Activated CD4-positive, alpha-beta T cell treated with anti-CD3 and anti-CD28 coated beads for 36 hours (primary cell): ENCODE measurements at regions not wholly inside any gene's neighbourhood (a gene's known extent, or its start where the extent isn't known, plus 50 kb on each side); places are given as distances from the start of the nearest gene placed in this dataset.
"Not testable (repeated sequence)": the region's sequence is repeated elsewhere in the genome, so short reads cannot be mapped to it uniquely, and the experiment has no call there.

Experiments used
- ATAC-seq: fragments of 200-7000 bp; cut with Tn5 transposase; one replicate; pipeline ENCODE4 v1.10.0; 2021; ENCODE audit warnings: mild to moderate bottlenecking, moderate library complexity
- CTCF ChIA-PET: fragments of 350-600 bp; sonication (Branson Sonifier 250); formaldehyde crosslinking; loops from one replicate; lab custom pipeline; 2021; ENCODE audit warnings: antibody characterized with exemption; lab: Charles Lee
- POLR2A ChIA-PET: fragments of 350-600 bp; sonication (Branson Sonifier 250); formaldehyde crosslinking; loops from one replicate; lab custom pipeline; 2021; ENCODE audit warnings: antibody characterized with exemption, inconsistent platforms; lab: Charles Lee
- DNase-seq: peaks from one replicate; pipeline ENCODE4 v3.0.0-alpha.2; 2020
- H3K27ac Mint-ChIP-seq: one replicate; pipeline ENCODE4 v1.8.0; 2021; ENCODE audit warnings: mixed read lengths
- H3K27me3 Mint-ChIP-seq: one replicate; pipeline ENCODE4 v1.8.0; 2021; ENCODE audit warnings: mixed read lengths
- H3K36me3 Mint-ChIP-seq: one replicate; pipeline ENCODE4 v1.8.0; 2021; ENCODE audit warnings: low read depth, mixed read lengths
- H3K4me1 Mint-ChIP-seq: one replicate; pipeline ENCODE4 v1.8.0; 2021; ENCODE audit warnings: mixed read lengths
- H3K4me3 Mint-ChIP-seq: one replicate; pipeline ENCODE4 v1.8.0; 2021; ENCODE audit warnings: mild to moderate bottlenecking, moderate library complexity, mixed read lengths
- H3K9me3 Mint-ChIP-seq: one replicate; pipeline ENCODE4 v1.8.0; 2021; ENCODE audit warnings: low read depth, mixed read lengths
- intact Hi-C, 2 experiments: fragments of 100-400 bp; cut with DNase I in 1 of 2; cut with micrococcal nuclease in 1 of 2; formaldehyde crosslinking; loops; one replicate each; pipeline versions ENCODE4 v1.14.2 to v1.15.1; 2022 to 2024; cut with DNase I, micrococcal nuclease

GRCh38 chr11:24274214-24274781 is 222.6 kb upstream of the LUZP2 start:
- DNase-seq, H3K36me3 Mint-ChIP-seq, H3K27ac Mint-ChIP-seq, H3K4me1 Mint-ChIP-seq, intact Hi-C loops, H3K4me3 Mint-ChIP-seq, POLR2A ChIA-PET, ATAC-seq, CTCF ChIA-PET, H3K9me3 Mint-ChIP-seq, H3K27me3 Mint-ChIP-seq: not testable (repeated sequence)

- no peak overlapping the region for H3K4me3 Mint-ChIP-seq
- ChIA-PET CTCF (no interaction called here), POLR2A (no interaction called here)
- DNase-seq: no peak
- intact Hi-C loops: no loop called here
- no peaks in the 10 kb centered on the region for H3K4me1 Mint-ChIP-seq
- H3K27ac Mint-ChIP-seq: no peak overlapping the region
- peaks cover 20% of the 10 kb centered on the region for H3K9me3 Mint-ChIP-seq
- no peaks in the 10 kb centered on the region for H3K36me3 Mint-ChIP-seq
- no peaks in the 10 kb centered on the region for H3K27me3 Mint-ChIP-seq
- ATAC-seq: no peak
Measured at GRCh38 chr11:24286238-24286637, 210.6 kb upstream of the LUZP2 start.

DNA sequence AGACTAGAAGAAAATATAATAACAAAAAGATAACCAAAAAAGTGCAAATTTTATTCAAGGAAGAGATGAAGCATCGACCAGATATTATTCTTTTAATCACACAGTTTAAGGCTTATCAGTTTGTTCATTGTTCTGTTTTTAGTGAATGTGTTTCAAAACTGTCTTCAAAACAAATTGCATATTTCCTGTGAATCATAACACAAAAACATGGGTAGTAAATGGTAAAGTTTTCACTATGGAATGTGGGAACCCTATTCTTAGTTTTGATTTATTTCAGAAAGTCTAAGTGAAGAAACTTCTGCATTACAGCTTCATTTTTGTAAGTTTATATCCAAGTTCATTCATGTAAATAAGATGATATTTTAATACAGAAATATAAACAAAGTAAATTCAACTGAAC is 207.6 kb upstream of the LUZP2 start:
- ATAC-seq (no peak), DNase-seq (no peak)
- ChIA-PET CTCF (no interaction called here), POLR2A (no interaction called here)
- intact Hi-C loops: no loop called here
- Mint-ChIP-seq H3K9me3 (peaks cover 19% of the 10 kb centered on the region), H3K27me3 (no peaks in the 10 kb centered on the region), H3K36me3 (no peaks in the 10 kb centered on the region), H3K27ac (no peak overlapping the region), H3K4me3 (no peak overlapping the region), H3K4me1 (no peaks in the 10 kb centered on the region)

GRCh38 chr11:24293964-24294363 is 202.9 kb upstream of the LUZP2 start:
- intact Hi-C loops: no loop called here
- Mint-ChIP-seq H3K4me3 (no peak overlapping the region), H3K27ac (no peak overlapping the region), H3K27me3 (no peaks in the 10 kb centered on the region), H3K4me1 (no peaks in the 10 kb centered on the region), H3K36me3 (no peaks in the 10 kb centered on the region), H3K9me3 (peaks cover 9% of the 10 kb centered on the region)
- DNase-seq (no peak), ATAC-seq (no peak)
- CTCF ChIA-PET: interaction anchor here (0.6 kb wide), 1 partner anchor 82 kb away, joined by 3 read pairs; no protein-coding TSS in a partner anchor
- POLR2A ChIA-PET: no interaction called here

GRCh38 chr11:24295360-24295759 is 201.5 kb upstream of the LUZP2 start:
- peaks cover 7% of the 10 kb centered on the region for H3K9me3 Mint-ChIP-seq
- DNase-seq: no peak
- H3K36me3 Mint-ChIP-seq: no peaks in the 10 kb centered on the region
- H3K27me3 Mint-ChIP-seq: no peaks in the 10 kb centered on the region
- no peak overlapping the region for H3K4me3 Mint-ChIP-seq
- intact Hi-C loops: no loop called here
- ATAC-seq: no peak
- ChIA-PET POLR2A (no interaction called here), CTCF (no interaction called here)
- H3K4me1 Mint-ChIP-seq: no peaks in the 10 kb centered on the region
- no peak overlapping the region for H3K27ac Mint-ChIP-seq

GRCh38 chr11:24297461-24297860 is 199.4 kb upstream of the LUZP2 start:
- CTCF ChIA-PET: no interaction called here
- Mint-ChIP-seq H3K36me3 (no peaks in the 10 kb centered on the region), H3K27me3 (no peaks in the 10 kb centered on the region), H3K4me1 (no peaks in the 10 kb centered on the region), H3K9me3 (peaks cover 3% of the 10 kb centered on the region), H3K27ac (no peak overlapping the region), H3K4me3 (no peak overlapping the region)
- DNase-seq (no peak), ATAC-seq (no peak)
- intact Hi-C loops: no loop called here
- POLR2A ChIA-PET: no interaction called here

GRCh38 chr11:24298146-24298545 is 198.7 kb upstream of the LUZP2 start:
- ChIA-PET CTCF (no interaction called here), POLR2A (no interaction called here)
- no peaks in the 10 kb centered on the region for H3K4me1 Mint-ChIP-seq
- H3K27me3 Mint-ChIP-seq: no peaks in the 10 kb centered on the region
- no peaks in the 10 kb centered on the region for H3K36me3 Mint-ChIP-seq
- intact Hi-C loops: no loop called here
- DNase-seq (no peak), ATAC-seq (no peak)
- no peak overlapping the region for H3K27ac Mint-ChIP-seq
- H3K9me3 Mint-ChIP-seq: peaks cover 3% of the 10 kb centered on the region
- H3K4me3 Mint-ChIP-seq: no peak overlapping the region

DNA sequence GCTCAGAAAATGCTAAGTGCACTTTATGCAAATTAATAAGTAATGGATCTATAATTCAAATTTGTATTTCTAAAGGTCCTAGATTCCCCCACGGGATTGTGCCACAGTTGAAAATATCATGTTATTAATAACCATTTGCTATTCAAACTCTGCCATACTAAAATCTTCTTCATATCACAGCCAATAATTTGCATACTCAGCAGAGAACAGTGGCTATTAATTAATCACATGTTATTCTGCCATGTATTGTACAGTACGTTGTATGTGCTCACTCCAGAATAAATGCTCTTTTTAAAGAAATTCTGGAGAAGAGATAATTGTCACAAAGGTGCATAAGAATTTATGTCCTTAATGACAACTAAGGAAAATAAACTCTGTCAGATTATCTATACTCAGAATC is 184.9 kb upstream of the LUZP2 start:
- ATAC-seq (no peak), DNase-seq (no peak)
- ChIA-PET CTCF (no interaction called here), POLR2A (no interaction called here)
- Mint-ChIP-seq H3K9me3 (peaks cover 20% of the 10 kb centered on the region), H3K4me3 (no peak overlapping the region), H3K36me3 (no peaks in the 10 kb centered on the region), H3K27ac (no peak overlapping the region), H3K27me3 (no peaks in the 10 kb centered on the region), H3K4me1 (no peaks in the 10 kb centered on the region)
- intact Hi-C loops: no loop called here

DNA sequence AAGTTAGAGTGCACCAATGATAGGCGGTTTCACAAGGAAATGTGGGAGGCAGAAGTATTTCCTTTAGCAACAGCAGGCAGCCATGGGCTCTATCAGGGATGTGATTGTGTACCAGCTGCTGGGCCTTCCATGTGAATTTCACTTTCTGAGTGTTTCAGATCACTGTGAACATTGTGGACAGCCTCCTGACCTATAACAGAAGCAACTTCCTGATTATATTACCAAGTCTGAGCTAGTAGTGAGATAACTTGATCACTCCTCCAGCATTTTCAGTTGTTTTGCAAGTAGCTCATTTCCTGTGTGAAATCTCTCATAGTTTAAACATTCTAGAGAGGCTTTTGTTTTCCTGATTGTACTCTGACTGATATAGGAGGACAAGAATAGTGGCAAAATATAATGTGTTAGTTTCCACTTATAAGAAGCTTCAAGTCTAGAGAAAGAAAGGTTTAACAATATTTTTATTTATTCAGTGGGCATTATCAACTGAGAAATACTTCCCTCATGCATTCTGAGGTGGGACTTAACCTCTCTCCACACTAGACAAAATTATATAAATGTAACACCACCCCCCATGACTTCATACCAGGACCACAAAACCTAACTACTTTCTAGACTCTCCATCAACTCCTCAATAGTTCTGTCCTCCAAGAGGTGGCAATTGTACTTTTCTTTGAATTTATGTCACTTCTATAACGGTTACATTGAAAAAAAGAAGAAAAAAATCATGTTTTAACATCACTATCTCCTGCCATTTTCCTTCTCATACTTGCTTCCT is 184.2 kb upstream of the LUZP2 start:
- intact Hi-C loops: no loop called here
- CTCF ChIA-PET: no interaction called here

DNA sequence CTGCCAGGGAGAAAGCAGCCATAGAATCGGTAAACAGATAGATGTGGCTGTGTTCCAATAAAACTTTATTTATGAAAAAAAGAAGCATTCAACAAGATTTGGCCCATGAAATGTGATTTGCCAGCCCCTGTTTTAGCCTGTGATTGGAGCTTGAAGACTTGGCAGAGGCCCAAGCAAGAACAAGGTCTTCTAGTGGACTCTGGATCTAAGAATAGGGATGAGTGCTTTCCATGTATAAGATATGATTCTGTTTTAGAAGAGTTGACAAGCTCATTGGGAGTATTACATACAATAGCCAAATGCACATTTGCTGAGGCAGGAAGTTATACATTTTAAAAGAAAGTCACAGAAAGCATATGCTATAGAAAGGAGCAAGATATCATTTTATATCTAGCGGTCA is 175.6 kb upstream of the LUZP2 start:
- Mint-ChIP-seq H3K4me1 (no peaks in the 10 kb centered on the region), H3K27ac (no peak overlapping the region), H3K36me3 (no peaks in the 10 kb centered on the region), H3K4me3 (no peak overlapping the region), H3K27me3 (no peaks in the 10 kb centered on the region), H3K9me3 (peaks cover 18% of the 10 kb centered on the region)
- no peak for DNase-seq
- ATAC-seq: no peak
- ChIA-PET CTCF (no interaction called here), POLR2A (no interaction called here)
- intact Hi-C loops: no loop called here

More for the DNA sequence above, 184.2 kb upstream of the LUZP2 start:
- DNase-seq (no peak), ATAC-seq (no peak)
- Mint-ChIP-seq H3K36me3 (no peaks in the 10 kb centered on the region), H3K4me1 (no peaks in the 10 kb centered on the region), H3K9me3 (peaks cover 27% of the 10 kb centered on the region), H3K4me3 (no peak overlapping the region), H3K27ac (no peak overlapping the region), H3K27me3 (no peaks in the 10 kb centered on the region)
- POLR2A ChIA-PET: no interaction called here

DNA sequence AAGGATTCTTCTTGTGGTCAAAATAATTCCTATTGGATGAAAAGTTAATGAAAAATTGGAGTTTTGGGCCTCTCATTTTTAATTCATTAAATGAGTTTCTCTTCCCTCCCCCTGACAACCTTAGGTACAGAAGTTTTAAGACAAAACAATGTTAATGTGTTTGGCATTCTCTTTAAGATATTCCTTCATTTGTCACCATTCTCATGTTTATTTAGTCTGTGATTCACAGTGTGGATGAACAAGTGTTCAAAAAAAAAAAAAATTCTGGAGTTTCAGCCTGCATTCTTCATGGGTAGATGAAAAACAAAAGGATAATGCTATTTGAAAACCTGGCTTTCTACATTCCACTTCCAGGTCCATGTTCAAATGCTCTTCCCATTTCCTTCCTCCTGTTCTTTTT is 172.6 kb upstream of the LUZP2 start:
- DNase-seq: no peak
- no peak for ATAC-seq
- H3K27me3 Mint-ChIP-seq: no peaks in the 10 kb centered on the region
- POLR2A ChIA-PET: no interaction called here
- CTCF ChIA-PET: interaction anchor here (0.6 kb wide), 1 partner anchor 1523 kb away, joined by 3 read pairs; no protein-coding TSS in a partner anchor
- no peaks in the 10 kb centered on the region for H3K4me1 Mint-ChIP-seq
- H3K27ac Mint-ChIP-seq: no peak overlapping the region
- intact Hi-C loops: no loop called here
- H3K36me3 Mint-ChIP-seq: no peaks in the 10 kb centered on the region
- H3K4me3 Mint-ChIP-seq: no peak overlapping the region
- peaks cover 4% of the 10 kb centered on the region for H3K9me3 Mint-ChIP-seq

- H3K4me3 Mint-ChIP-seq: no peak overlapping the region
- intact Hi-C loops: no loop called here
Measured at GRCh38 chr11:24344222-24344621, 152.6 kb upstream of the LUZP2 start.

More at GRCh38 chr11:24344222-24344621, 152.6 kb upstream of the LUZP2 start:
- no peaks in the 10 kb centered on the region for H3K27me3 Mint-ChIP-seq
- ChIA-PET CTCF (no interaction called here), POLR2A (no interaction called here)
- H3K27ac Mint-ChIP-seq: no peak overlapping the region
- no peak for ATAC-seq
- peaks cover 4% of the 10 kb centered on the region for H3K9me3 Mint-ChIP-seq
- no peaks in the 10 kb centered on the region for H3K36me3 Mint-ChIP-seq
- H3K4me1 Mint-ChIP-seq: no peaks in the 10 kb centered on the region
- no peak for DNase-seq
